HCT116 (cell line): ENCODE measurements at regions not wholly inside any gene's neighbourhood (a gene's known extent, or its start where the extent isn't known, plus 50 kb on each side); places are given as distances from the start of the nearest gene placed in this dataset.

Experiments
- ATAC-seq: fragments of 200-7000 bp; cut with Tn5 transposase; 2 replicates; pipeline ENCODE4 v1.9.1; 2020; ENCODE audit warnings: mild to moderate bottlenecking, moderate library complexity
- BruUV-seq: library from RNA; stranded (reverse); fragments of 400-500 nt; replicated peaks from 2 replicates; lab custom pipeline; 2021; lab: Mats Ljungman, UMichigan
- CTCF ChIA-PET: fragments of 300-600 bp; sonication (Branson Sonifier 250); formaldehyde crosslinking; loops from one replicate; lab custom pipeline; 2021; ENCODE audit warnings: antibody characterized with exemption; lab: Charles Lee
- POLR2A ChIA-PET: fragments of 300-600, 350-600 bp; sonication (Branson Sonifier 250); formaldehyde crosslinking; loops from one replicate; lab custom pipeline; 2021; ENCODE audit warnings: antibody characterized with exemption; lab: Charles Lee
- RAD21 ChIA-PET, 2 experiments: fragments of 300-600 bp; sonication (Branson Sonifier 250); formaldehyde crosslinking; loops; one replicate each; lab custom pipeline; 2023; ENCODE audit warnings: low total read pairs in 2 of 2; ENCODE audit not compliant: uncharacterized antibody in 2 of 2, unreplicated experiment in 2 of 2, low non-redundant PET in 1 of 2; lab: Charles Lee
- DNase-seq: peaks from one replicate; pipeline ENCODE4 v3.0.0-alpha.2; 2010; ENCODE audit warnings: low read depth, low spot score
- H2AFZ ChIP-seq: fragments of 200-600 bp; shearing (Covaris generic), sonication (generic); 2 replicates; pipeline ENCODE4 v1.6.1; 2017; ENCODE audit warnings: low read depth, mixed run types, mixed read lengths, antibody characterized with exemption, low read length; ENCODE audit not compliant: poor library complexity, severe bottlenecking
- H3K27ac ChIP-seq: 2 replicates; pipeline ENCODE4 v1.5.1; 2012; ENCODE audit warnings: low read depth, low read length
- H3K27me3 ChIP-seq: fragments of 200-600 bp; sonication (generic); 2 replicates; pipeline ENCODE4 v1.6.1; 2016; ENCODE audit warnings: mixed run types, low read length, mixed read lengths; ENCODE audit not compliant: insufficient read depth
- H3K36me3 ChIP-seq, 2 experiments: fragments of 200-500 bp in 1 of 2; fragments of 200-600 bp in 1 of 2; sonication (Bioruptor generic) in 1 of 2; sonication (generic) in 1 of 2; 2 replicates each; pipeline versions ENCODE4 v1.5.1 to v1.6.1; 2014 to 2016; ENCODE audit warnings: low read length in 2 of 2, inconsistent platforms in 1 of 2, mixed read lengths in 1 of 2, mixed run types in 1 of 2; ENCODE audit not compliant: insufficient read depth in 2 of 2, control insufficient read depth in 1 of 2
- H3K4me1 ChIP-seq, 2 experiments: fragments of 200-600 bp in 1 of 2; sonication (generic) in 1 of 2; 2 replicates each; pipeline versions ENCODE4 v1.5.1 to v1.6.1; 2012 to 2017; ENCODE audit warnings: low read length in 2 of 2, inconsistent platforms in 1 of 2, mild to moderate bottlenecking in 1 of 2, mixed read lengths in 1 of 2, mixed run types in 1 of 2, moderate library complexity in 1 of 2; ENCODE audit not compliant: insufficient read depth in 2 of 2, control insufficient read depth in 1 of 2
- H3K4me2 ChIP-seq: fragments of 200-600 bp; sonication (generic); 2 replicates; pipeline ENCODE4 v1.6.1; 2017; ENCODE audit warnings: mixed run types, low read length, mixed read lengths
- H3K4me3 ChIP-seq, 2 experiments: fragments of 200-600 bp in 1 of 2; sonication (generic) in 1 of 2; replicated peaks in 1 of 2; 2 replicates each; pipeline ENCODE4 v1.5.1; 2011 to 2016; ENCODE audit warnings: low read length in 2 of 2, control low read depth in 1 of 2, low read depth in 1 of 2, mild to moderate bottlenecking in 1 of 2, mixed read lengths in 1 of 2, mixed run types in 1 of 2
- H3K79me2 ChIP-seq: fragments of 200-600 bp; sonication (generic); 2 replicates; pipeline ENCODE4 v1.6.1; 2017; ENCODE audit warnings: mild to moderate bottlenecking, mixed run types, low read length, moderate library complexity, mixed read lengths; ENCODE audit not compliant: insufficient read depth
- H3K9ac ChIP-seq: fragments of 200-600 bp; sonication (generic); 2 replicates; pipeline ENCODE4 v1.6.1; 2016; ENCODE audit warnings: low read length, mixed read lengths
- H3K9me2 ChIP-seq: fragments of 200-600 bp; sonication (generic), shearing (Covaris generic); 2 replicates; pipeline ENCODE4 v1.6.1; 2017; ENCODE audit warnings: mixed run types, mild to moderate bottlenecking, moderate library complexity; ENCODE audit not compliant: insufficient read depth
- H3K9me3 ChIP-seq, 2 experiments: fragments of 200-500 bp in 1 of 2; fragments of 200-600 bp in 1 of 2; sonication (Bioruptor generic) in 1 of 2; sonication (generic) in 1 of 2; 2 replicates each; pipeline ENCODE4 v1.6.1; 2014 to 2017; ENCODE audit warnings: low read length in 2 of 2, mixed read lengths in 2 of 2, inconsistent platforms in 1 of 2, low read depth in 1 of 2, mild to moderate bottlenecking in 1 of 2, mixed run types in 1 of 2, moderate library complexity in 1 of 2; ENCODE audit not compliant: control insufficient read depth in 1 of 2, insufficient read depth in 1 of 2
- H4K20me1 ChIP-seq: fragments of 200-600 bp; sonication (generic), shearing (Covaris generic); 2 replicates; pipeline ENCODE4 v1.6.1; 2017; ENCODE audit warnings: mixed run types, mild to moderate bottlenecking, moderate library complexity; ENCODE audit not compliant: insufficient read depth
- ATF3 ChIP-seq: IDR thresholded peaks from 2 replicates; pipeline ENCODE4 v1.6.1; 2012
- CBX3 ChIP-seq: IDR thresholded peaks from 2 replicates; pipeline ENCODE4 v1.6.1; 2012; ENCODE audit warnings: low read depth
- CEBPB ChIP-seq: IDR thresholded peaks from 2 replicates; pipeline ENCODE4 v1.6.1; 2012; ENCODE audit warnings: low read depth
- CTCF ChIP-seq, 3 experiments: fragments of 200-600 bp in 1 of 3; sonication (generic) in 1 of 3; IDR thresholded peaks in 2 of 3; conservative IDR thresholded peaks in 1 of 3; 2 replicates each; pipeline ENCODE4 v1.5.1; 2012 to 2017; ENCODE audit warnings: low read depth in 2 of 3, low read length in 2 of 3, antibody characterized with exemption in 1 of 3, borderline replicate concordance in 1 of 3, control low read depth in 1 of 3, mild to moderate bottlenecking in 1 of 3, mixed read lengths in 1 of 3, mixed run types in 1 of 3, moderate library complexity in 1 of 3; ENCODE audit not compliant: insufficient read depth in 1 of 3
- EGR1 ChIP-seq: IDR thresholded peaks from 2 replicates; pipeline ENCODE4 v1.6.1; 2012; ENCODE audit warnings: low read depth
- ELF1 ChIP-seq: IDR thresholded peaks from 2 replicates; pipeline ENCODE4 v1.6.1; 2012; ENCODE audit warnings: low read depth, borderline replicate concordance
- EZH2 ChIP-seq: fragments of 200-600 bp; sonication (generic); IDR thresholded peaks from 2 replicates; pipeline ENCODE4 v1.6.1; 2017; ENCODE audit warnings: antibody characterized with exemption, mixed run types
- FOSL1 ChIP-seq: IDR thresholded peaks from 2 replicates; pipeline ENCODE4 v1.6.1; 2012; ENCODE audit warnings: low read depth
- JUND ChIP-seq: IDR thresholded peaks from 2 replicates; pipeline ENCODE4 v1.6.1; 2012
- MAX ChIP-seq: IDR thresholded peaks from 2 replicates; pipeline ENCODE4 v1.6.1; 2012
- POLR2AphosphoS5 ChIP-seq: IDR thresholded peaks from 2 replicates; pipeline ENCODE4 v1.6.1; 2011; ENCODE audit warnings: mild to moderate bottlenecking, low read depth, low read length, moderate library complexity
- RAD21 ChIP-seq: IDR thresholded peaks from 2 replicates; pipeline ENCODE4 v1.6.1; 2012; ENCODE audit warnings: low read depth, mild to moderate bottlenecking
- SIN3A ChIP-seq: IDR thresholded peaks from 2 replicates; pipeline ENCODE4 v1.6.1; 2012; ENCODE audit warnings: low read depth
- SP1 ChIP-seq: IDR thresholded peaks from 2 replicates; pipeline ENCODE4 v1.6.1; 2012; ENCODE audit warnings: low read depth
- SRF ChIP-seq: IDR thresholded peaks from 2 replicates; pipeline ENCODE4 v1.6.1; 2012; ENCODE audit warnings: low read depth
- YY1 ChIP-seq: IDR thresholded peaks from 2 replicates; pipeline ENCODE4 v1.6.1; 2011; ENCODE audit warnings: low read length, low read depth, moderate library complexity, mild to moderate bottlenecking; ENCODE audit not compliant: insufficient replicate concordance; ENCODE audit errors: extremely low read depth
- ZBTB33 ChIP-seq: IDR thresholded peaks from 2 replicates; pipeline ENCODE4 v1.6.1; 2011; ENCODE audit warnings: mild to moderate bottlenecking, low read length, moderate library complexity; ENCODE audit not compliant: insufficient replicate concordance; ENCODE audit errors: extremely low read depth
- ZFX ChIP-seq: fragments of 450-650 bp; IDR thresholded peaks from 2 replicates; pipeline ENCODE4 v1.6.1; 2017
- ZNF274 ChIP-seq: fragments of 200-500 bp; sonication (Bioruptor generic); IDR thresholded peaks from 2 replicates; pipeline ENCODE4 v1.6.1; 2014; ENCODE audit warnings: mild to moderate bottlenecking, low read depth, low read length, inconsistent platforms
- intact Hi-C: fragments of 100-400 bp; cut with micrococcal nuclease; formaldehyde crosslinking; loops from 2 replicates; pipeline ENCODE4 v1.10.0; 2022

DNA sequence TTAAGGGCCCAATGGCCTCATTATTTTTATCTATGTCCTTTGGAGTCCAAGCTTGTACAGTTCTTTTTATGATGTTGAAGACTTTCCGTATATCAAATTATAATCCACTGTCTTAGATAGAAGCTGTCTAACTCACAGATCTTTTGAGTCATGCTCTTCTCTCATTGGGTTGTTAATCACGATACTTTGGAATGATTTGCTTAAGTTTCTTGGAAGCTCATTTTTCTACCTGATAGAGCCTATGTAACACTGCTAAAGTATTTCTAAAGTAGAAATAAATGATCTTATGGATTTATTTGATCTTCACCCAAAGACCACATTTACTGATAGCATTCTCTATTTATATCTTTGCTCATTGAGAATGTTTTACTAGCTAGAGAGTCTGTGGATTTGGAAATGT lies 1554.1 kb downstream of the PLA2G4A start:
- no TSS peak for BruUV-seq

GRCh38 chr1:188386161-188386560 lies 1557.4 kb downstream of the PLA2G4A start:
- no peaks in the 10 kb centered on the region for H3K27me3 ChIP-seq
- H3K9ac ChIP-seq = no peak overlapping the region
- RAD21 ChIA-PET = no interaction called here
- no peak overlapping the region for H2AFZ ChIP-seq
- TF ChIP-seq RAD21 = no peak
- TF ChIP-seq ZFX = no peak
- TF ChIP-seq CEBPB = no peak
- no peak for TF ChIP-seq MAX
- TF ChIP-seq YY1 = no peak
- no peak for TF ChIP-seq EZH2
- TF ChIP-seq CTCF (IDR thresholded peaks at IDR 0.05 in 2 of 3, conservative IDR thresholded peaks at IDR 0.05 in 1 of 3; ENCODE audit: borderline replicate concordance in 1 of 3, insufficient read depth in 1 of 3, low read depth in 2 of 3, low read length in 2 of 3) = no peak
- no peak for TF ChIP-seq JUND
- TF ChIP-seq SRF = no peak
- TF ChIP-seq FOSL1 = no peak
- no peak for TF ChIP-seq EGR1
- TF ChIP-seq ZNF274 = no peak
- no peak for TF ChIP-seq ELF1
- TF ChIP-seq CBX3 = no peak
- TF ChIP-seq ATF3 = no peak
- TF ChIP-seq POLR2AphosphoS5 = no peak
- no peak for TF ChIP-seq SIN3A
- no peak for TF ChIP-seq ZBTB33
- no peak for TF ChIP-seq SP1
- TF ChIP-seq, all 23 proteins: peak for 0
- ATAC-seq (no peak), DNase-seq (no peak)
- H3K79me2 ChIP-seq = no peaks in the 10 kb centered on the region
- no TSS peak for BruUV-seq
- H3K4me3 ChIP-seq = no peak overlapping the region
- no peak overlapping the region for H3K27ac ChIP-seq
- H3K36me3 ChIP-seq = no peaks in the 10 kb centered on the region
- H4K20me1 ChIP-seq = no peaks in the 10 kb centered on the region; the same call in 1 of the 2 replicates
- intact Hi-C loops = no loop called here
- H3K9me2 ChIP-seq = no peaks in the 10 kb centered on the region
- CTCF ChIA-PET = no interaction called here
- POLR2A ChIA-PET = no interaction called here
- H3K4me2 ChIP-seq = no peak overlapping the region
- no peaks in the 10 kb centered on the region for H3K4me1 ChIP-seq
- H3K9me3 ChIP-seq = no peaks in the 10 kb centered on the region

More for the DNA sequence above, 1554.1 kb downstream of the PLA2G4A start:
- POLR2A ChIA-PET = no interaction called here
- H3K9ac ChIP-seq = no peak overlapping the region
- no peaks in the 10 kb centered on the region for H3K9me2 ChIP-seq
- DNase-seq (no peak), ATAC-seq (no peak)
- CTCF ChIA-PET = no interaction called here
- no peaks in the 10 kb centered on the region for H3K4me1 ChIP-seq
- H3K4me3 ChIP-seq = no peak overlapping the region
- H3K9me3 ChIP-seq = no peaks in the 10 kb centered on the region
- intact Hi-C loops = no loop called here
- no peak for TF ChIP-seq RAD21
- TF ChIP-seq CEBPB = no peak
- H3K27ac ChIP-seq = no peak overlapping the region
- H2AFZ ChIP-seq = no peak overlapping the region
- no peaks in the 10 kb centered on the region; the same call in 1 of the 2 replicates for H4K20me1 ChIP-seq
- no peaks in the 10 kb centered on the region for H3K79me2 ChIP-seq
- no peaks in the 10 kb centered on the region for H3K27me3 ChIP-seq
- H3K36me3 ChIP-seq = no peaks in the 10 kb centered on the region
- H3K4me2 ChIP-seq = no peak overlapping the region
- RAD21 ChIA-PET = no interaction called here
